IMR-90 (cell line): ENCODE measurements at regions not wholly inside any gene's neighbourhood (a gene's known extent, or its start where the extent isn't known, plus 50 kb on each side); places are given as distances from the start of the nearest gene placed in this dataset.

ENCODE experiments used
- ATAC-seq: fragments of 200-7000 bp; cut with Tn5 transposase; 2 replicates; pipeline ENCODE4 v1.9.1; 2020; ENCODE audit warnings: low read depth, mild to moderate bottlenecking, moderate library complexity
- BruUV-seq: library from RNA; stranded (reverse); fragments of 400-500 nt; replicated peaks from 2 replicates; lab custom pipeline; 2021; lab: Mats Ljungman, UMichigan
- CTCF ChIA-PET: fragments of 300-600 bp; formaldehyde crosslinking; extraction: SDS; loops from one replicate; lab custom pipeline; 2021; ENCODE audit warnings: antibody characterized with exemption; lab: Yijun Ruan, JAX
- POLR2A ChIA-PET: fragments of 300-600 bp; sonication (Branson Sonifier 250); formaldehyde crosslinking; loops from one replicate; lab custom pipeline; 2022; ENCODE audit warnings: antibody characterized with exemption; ENCODE audit not compliant: unreplicated experiment; lab: Charles Lee
- DNase-seq: peaks from one replicate; pipeline ENCODE4 v3.0.0; 2013
- H2AFZ ChIP-seq: replicated peaks from 2 replicates; pipeline ENCODE3; 2013; ENCODE audit warnings: low read length, mild to moderate bottlenecking; ENCODE audit not compliant: poor library complexity
- H2AK5ac ChIP-seq: 2 replicates; pipeline ENCODE4 v1.6.1; 2013; ENCODE audit warnings: low read depth, low read length, inconsistent platforms
- H2AK9ac ChIP-seq: replicated peaks from 2 replicates; pipeline ENCODE3; 2013; ENCODE audit warnings: mild to moderate bottlenecking, low read depth, low read length, moderate library complexity; ENCODE audit not compliant: poor library complexity
- H2BK120ac ChIP-seq: 2 replicates; pipeline ENCODE4 v1.6.1; 2013; ENCODE audit warnings: low read depth, low read length, inconsistent platforms
- H2BK15ac ChIP-seq: 3 replicates; pipeline ENCODE4 v1.6.1; 2013; ENCODE audit warnings: low read depth, low read length, inconsistent platforms
- H2BK20ac ChIP-seq: 2 replicates; pipeline ENCODE4 v1.6.1; 2013; ENCODE audit warnings: low read depth, mild to moderate bottlenecking, inconsistent platforms, low read length, moderate library complexity
- H2BK5ac ChIP-seq: 2 replicates; pipeline ENCODE4 v1.6.1; 2013; ENCODE audit warnings: mild to moderate bottlenecking, low read depth, low read length, inconsistent platforms; ENCODE audit not compliant: poor library complexity, severe bottlenecking
- H3K14ac ChIP-seq: replicated peaks from 2 replicates; pipeline ENCODE4 v1.6.1; 2013; ENCODE audit warnings: low read depth, low read length, inconsistent platforms
- H3K18ac ChIP-seq: 2 replicates; pipeline ENCODE4 v1.6.1; 2013; ENCODE audit warnings: low read depth, low read length, control low read depth
- H3K23ac ChIP-seq: 2 replicates; pipeline ENCODE4 v1.6.1; 2013; ENCODE audit warnings: low read depth, low read length, inconsistent platforms
- H3K27ac ChIP-seq: 2 replicates; pipeline ENCODE4 v1.5.1; 2013; ENCODE audit warnings: mild to moderate bottlenecking, control low read depth, low read length; ENCODE audit not compliant: insufficient read depth
- H3K27me3 ChIP-seq: 2 replicates; pipeline ENCODE4 v1.6.1; 2013; ENCODE audit warnings: low read length; ENCODE audit not compliant: control insufficient read depth, insufficient read depth
- H3K36me3 ChIP-seq: 2 replicates; pipeline ENCODE4 v1.6.1; 2013; ENCODE audit warnings: low read length, mixed read lengths; ENCODE audit not compliant: control insufficient read depth, insufficient read depth
- H3K4ac ChIP-seq: 2 replicates; pipeline ENCODE4 v1.6.1; 2013; ENCODE audit warnings: low read depth, low read length, inconsistent platforms
- H3K4me1 ChIP-seq: 2 replicates; pipeline ENCODE4 v1.6.1; 2013; ENCODE audit warnings: low read length, mixed read lengths; ENCODE audit not compliant: control insufficient read depth, insufficient read depth
- H3K4me2 ChIP-seq: 2 replicates; pipeline ENCODE4 v1.6.1; 2013; ENCODE audit warnings: low read depth, mild to moderate bottlenecking, control low read depth, low read length, moderate library complexity
- H3K4me3 ChIP-seq: 2 replicates; pipeline ENCODE4 v1.5.1; 2013; ENCODE audit warnings: low read depth, mild to moderate bottlenecking, control low read depth, low read length, moderate library complexity; ENCODE audit not compliant: insufficient read depth
- H3K56ac ChIP-seq: 2 replicates; pipeline ENCODE4 v1.6.1; 2013; ENCODE audit warnings: low read length, inconsistent platforms; ENCODE audit not compliant: insufficient read depth; ENCODE audit errors: extremely low read depth
- H3K79me1 ChIP-seq, 2 experiments: 2 replicates each; pipeline ENCODE4 v1.6.1; 2013; ENCODE audit warnings: low read length in 2 of 2, inconsistent platforms in 1 of 2, low read depth in 1 of 2
- H3K9ac ChIP-seq: 2 replicates; pipeline ENCODE4 v1.6.1; 2013; ENCODE audit warnings: low read depth, low read length, control low read depth
- H3K9me1 ChIP-seq: 2 replicates; pipeline ENCODE4 v1.6.1; 2013; ENCODE audit warnings: low read length, inconsistent platforms; ENCODE audit not compliant: insufficient read depth
- H3K9me3 ChIP-seq: 2 replicates; pipeline ENCODE4 v1.6.1; 2013; ENCODE audit warnings: low read length; ENCODE audit not compliant: control insufficient read depth, insufficient read depth
- H4K20me1 ChIP-seq: 2 replicates; pipeline ENCODE4 v1.6.1; 2013; ENCODE audit warnings: low read length, inconsistent platforms; ENCODE audit not compliant: insufficient read depth
- H4K5ac ChIP-seq: 2 replicates; pipeline ENCODE4 v1.6.1; 2013; ENCODE audit warnings: mild to moderate bottlenecking, low read depth, low read length, control low read depth
- H4K8ac ChIP-seq, 2 experiments: 2 replicates each; pipeline ENCODE4 v1.6.1; 2013; ENCODE audit warnings: low read depth in 2 of 2, low read length in 2 of 2, control low read depth in 1 of 2, inconsistent platforms in 1 of 2
- H4K91ac ChIP-seq: 2 replicates; pipeline ENCODE4 v1.6.1; 2013; ENCODE audit warnings: low read depth, low read length, inconsistent platforms; ENCODE audit not compliant: insufficient read depth
- BHLHE40 ChIP-seq: fragments of 150-350 bp; IDR thresholded peaks from 2 replicates; pipeline ENCODE4 v1.6.1; 2016; ENCODE audit warnings: mild to moderate bottlenecking, low read depth, low read length
- CEBPB ChIP-seq: IDR thresholded peaks from 2 replicates; pipeline ENCODE4 v1.6.1; 2012; ENCODE audit warnings: low read depth, low read length, improper control_type of control experiment
- CHD1 ChIP-seq: IDR thresholded peaks from 2 replicates; pipeline ENCODE4 v1.6.1; 2012; ENCODE audit warnings: low read depth, low read length, improper control_type of control experiment
- ELK1 ChIP-seq: fragments of 150-350 bp; IDR thresholded peaks from 2 replicates; pipeline ENCODE4 v1.6.1; 2016; ENCODE audit warnings: low read depth, mild to moderate bottlenecking, low read length, moderate library complexity, borderline replicate concordance
- FOS ChIP-seq: fragments of 150-350 bp; IDR thresholded peaks from 2 replicates; pipeline ENCODE4 v1.6.1; 2016; ENCODE audit warnings: low read depth, low read length
- MAFK ChIP-seq: IDR thresholded peaks from 2 replicates; pipeline ENCODE4 v1.6.1; 2012; ENCODE audit warnings: low read depth, low read length, improper control_type of control experiment
- MAZ ChIP-seq: IDR thresholded peaks from 2 replicates; pipeline ENCODE4 v1.6.1; 2012; ENCODE audit warnings: low read depth, mild to moderate bottlenecking, low read length, improper control_type of control experiment, moderate library complexity, borderline replicate concordance
- MXI1 ChIP-seq: IDR thresholded peaks from 2 replicates; pipeline ENCODE4 v1.6.1; 2012; ENCODE audit warnings: low read depth, mild to moderate bottlenecking, low read length, moderate library complexity, borderline replicate concordance
- NFE2L2 ChIP-seq: fragments of 150-350 bp; IDR thresholded peaks from 2 replicates; pipeline ENCODE4 v1.6.1; 2016; ENCODE audit warnings: low read depth, mild to moderate bottlenecking, low read length
- POLR2A ChIP-seq: IDR thresholded peaks from 2 replicates; pipeline ENCODE4 v1.6.1; 2012; ENCODE audit warnings: mild to moderate bottlenecking, low read depth, low read length
- RCOR1 ChIP-seq: IDR thresholded peaks from 2 replicates; pipeline ENCODE4 v1.6.1; 2012; ENCODE audit warnings: mild to moderate bottlenecking, low read length, improper control_type of control experiment; ENCODE audit not compliant: insufficient replicate concordance
- RFX5 ChIP-seq: IDR thresholded peaks from 2 replicates; pipeline ENCODE4 v1.8.0; 2012; ENCODE audit warnings: low read depth, mild to moderate bottlenecking, low read length, moderate library complexity
- SMC3 ChIP-seq: fragments of 150-350 bp; IDR thresholded peaks from 2 replicates; pipeline ENCODE4 v1.6.1; 2016; ENCODE audit warnings: low read depth, mild to moderate bottlenecking, antibody characterized with exemption, low read length, moderate library complexity
- USF2 ChIP-seq: fragments of 150-350 bp; IDR thresholded peaks from 2 replicates; pipeline ENCODE4 v1.6.1; 2017; ENCODE audit warnings: mild to moderate bottlenecking, antibody characterized with exemption, low read length, low read depth
- WGBS, 2 experiments: methylation state at CpG; one replicate each; pipeline versions ENCODE4 v1.1.5 to v1.1.7; 2013; ENCODE audit warnings: missing lambda C conversion rate in 2 of 2; ENCODE audit not compliant: insufficient read length in 1 of 2; ENCODE audit errors: extremely low coverage in 2 of 2; 5-methylcytosine and 5-hydroxymethylcytosine counted together
- dilution Hi-C: fragments of 300-500 bp; cut with HindIII; formaldehyde crosslinking; loops from one replicate; pipeline ENCODE4 v1.14.3; 2018; ENCODE audit warnings: low sequenced_read_pairs; ENCODE audit not compliant: unreplicated experiment
- in situ Hi-C: fragments of 300-500 bp; cut with MboI; formaldehyde crosslinking; loops from 3 replicates; pipeline ENCODE4 v1.14.3; 2019; ENCODE audit warnings: low sequenced_read_pairs, inconsistent platforms, mixed read lengths
- intact Hi-C: fragments of 100-400 bp; cut with micrococcal nuclease; formaldehyde crosslinking; loops from 2 replicates; pipeline ENCODE4 v1.10.0; 2022
- TF ChIP-seq, protein P1 (sequence below): conservative IDR thresholded peaks from 2 replicates; pipeline ENCODE4 v1.5.1; 2012; ENCODE audit warnings: mild to moderate bottlenecking, low read depth, low read length, improper control_type of control experiment

DNA sequence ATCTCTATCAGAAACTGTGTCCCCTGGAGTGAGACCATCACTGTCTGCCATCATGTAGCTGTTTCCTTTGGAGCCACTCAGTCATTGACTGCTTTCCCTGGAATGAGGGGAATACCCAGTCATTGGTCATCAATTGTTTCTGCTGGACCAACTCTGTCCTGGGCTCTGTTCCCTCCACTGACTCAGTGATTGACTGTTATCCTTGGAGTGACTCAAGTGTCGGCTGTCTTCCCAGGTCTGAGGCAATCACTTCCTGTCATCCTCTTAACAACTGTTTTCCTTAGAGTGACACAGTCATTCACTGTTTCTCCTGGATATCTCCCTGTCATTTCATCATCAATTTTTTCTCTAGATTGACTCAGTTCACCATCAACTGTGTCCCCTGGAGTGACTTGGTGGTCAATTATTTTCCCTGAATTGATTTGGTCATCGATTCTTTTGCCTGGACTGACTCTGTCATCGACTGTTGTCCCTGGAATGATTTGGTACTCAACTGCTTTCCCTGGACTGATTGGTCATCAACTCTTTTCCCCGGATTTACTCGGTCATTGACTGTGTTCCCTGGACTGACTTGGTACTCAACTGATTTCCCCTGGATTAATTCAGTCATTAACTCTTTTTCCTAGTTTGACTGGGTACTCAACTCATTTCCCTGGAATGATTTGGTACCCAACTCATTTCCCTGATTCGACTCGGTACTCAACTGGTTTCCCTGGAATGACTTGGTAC lies 327.9 kb upstream of the VCX start:
- CTCF ChIA-PET: no interaction called here
- Histone ChIP-seq H3K14ac (no peak overlapping the region), H3K27me3 (no peaks in the 10 kb centered on the region), H2BK5ac (no peak overlapping the region), H3K9ac (no peak overlapping the region), H4K20me1 (no peaks in the 10 kb centered on the region), H3K4ac (no peak overlapping the region), H3K4me2 (no peak overlapping the region), H3K9me3 (0 out of 2 replicates have a peak, but pooled peaks cover 2% of the 10 kb centered on the region), H3K56ac (no peak overlapping the region), H3K27ac (no peak overlapping the region), H2BK120ac (no peak overlapping the region), H3K9me1 (no peaks in the 10 kb centered on the region), H2BK20ac (no peak overlapping the region), H4K8ac (no peak overlapping the region), H2AK5ac (no peak overlapping the region), H3K36me3 (no peaks in the 10 kb centered on the region), H3K4me3 (no peak overlapping the region), H3K18ac (no peak overlapping the region), H4K5ac (no peak overlapping the region), H3K4me1 (no peaks in the 10 kb centered on the region), H3K79me1 (no peaks in the 10 kb centered on the region), H4K91ac (no peak overlapping the region), H3K23ac (no peak overlapping the region), H2AK9ac (no peak overlapping the region), H2AFZ (no peak overlapping the region), H2BK15ac (no peak overlapping the region)
- no TSS peak for BruUV-seq
- no peak for TF ChIP-seq MXI1
- no peak for TF ChIP-seq ELK1
- TF ChIP-seq BHLHE40: no peak
- no peak for TF ChIP-seq MAFK
- no peak for TF ChIP-seq POLR2A
- TF ChIP-seq CHD1: no peak
- no peak for TF ChIP-seq FOS
- TF ChIP-seq USF2: no peak
- TF ChIP-seq RCOR1: no peak
- TF ChIP-seq MAZ: no peak
- no peak for TF ChIP-seq RFX5
- TF ChIP-seq CEBPB: no peak
- TF ChIP-seq, protein P1, sequence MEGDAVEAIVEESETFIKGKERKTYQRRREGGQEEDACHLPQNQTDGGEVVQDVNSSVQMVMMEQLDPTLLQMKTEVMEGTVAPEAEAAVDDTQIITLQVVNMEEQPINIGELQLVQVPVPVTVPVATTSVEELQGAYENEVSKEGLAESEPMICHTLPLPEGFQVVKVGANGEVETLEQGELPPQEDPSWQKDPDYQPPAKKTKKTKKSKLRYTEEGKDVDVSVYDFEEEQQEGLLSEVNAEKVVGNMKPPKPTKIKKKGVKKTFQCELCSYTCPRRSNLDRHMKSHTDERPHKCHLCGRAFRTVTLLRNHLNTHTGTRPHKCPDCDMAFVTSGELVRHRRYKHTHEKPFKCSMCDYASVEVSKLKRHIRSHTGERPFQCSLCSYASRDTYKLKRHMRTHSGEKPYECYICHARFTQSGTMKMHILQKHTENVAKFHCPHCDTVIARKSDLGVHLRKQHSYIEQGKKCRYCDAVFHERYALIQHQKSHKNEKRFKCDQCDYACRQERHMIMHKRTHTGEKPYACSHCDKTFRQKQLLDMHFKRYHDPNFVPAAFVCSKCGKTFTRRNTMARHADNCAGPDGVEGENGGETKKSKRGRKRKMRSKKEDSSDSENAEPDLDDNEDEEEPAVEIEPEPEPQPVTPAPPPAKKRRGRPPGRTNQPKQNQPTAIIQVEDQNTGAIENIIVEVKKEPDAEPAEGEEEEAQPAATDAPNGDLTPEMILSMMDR: no peak
- no peak for TF ChIP-seq SMC3
- no peak for TF ChIP-seq NFE2L2
- ATAC-seq (no peak), DNase-seq (no peak)
- WGBS, 2 experiments: 55% methylated on average over 4 of the region's 7 CpGs; no CpG with 5 or more reads in 1 of the 2 experiments
- dilution Hi-C loops: no loop called here
- POLR2A ChIA-PET: no interaction called here
- intact Hi-C loops: no loop called here
- in situ Hi-C loops: no loop called here
